M059J (cell line): ENCODE measurements at regions not wholly inside any gene's neighbourhood (a gene's known extent, or its start where the extent isn't known, plus 50 kb on each side); places are given as distances from the start of the nearest gene placed in this dataset.
A peak's percentile ranks its signal among the peaks of the same experiment; 100 is the strongest.
"Not testable (repeated sequence)": the region's sequence is repeated elsewhere in the genome, so short reads cannot be mapped to it uniquely, and the experiment has no call there.

Experiments
- DNase-seq: peaks from one replicate; pipeline ENCODE4 v3.0.0-alpha.2; 2012; ENCODE audit warnings: low read depth

DNA sequence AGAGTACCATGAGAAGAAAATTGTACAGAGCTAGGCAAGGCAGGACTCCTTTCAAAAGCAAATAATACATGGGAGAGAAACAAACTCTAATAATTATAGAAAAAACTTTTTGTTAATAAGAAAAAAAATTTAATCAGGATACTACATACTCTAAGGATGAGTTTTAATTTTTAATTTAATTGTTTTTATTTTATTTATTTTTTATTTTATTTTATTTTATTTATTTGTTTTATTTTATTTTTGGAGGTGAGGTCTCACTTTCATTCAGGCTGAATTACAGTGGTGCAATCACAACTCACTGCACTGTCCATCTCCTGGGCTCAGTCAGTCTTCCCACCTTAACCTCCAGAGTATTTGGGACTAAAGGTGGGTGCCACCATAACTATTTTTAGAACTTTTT, 1347.2 kb downstream of the NLGN4Y start:
- DNase-seq: no peak

DNA sequence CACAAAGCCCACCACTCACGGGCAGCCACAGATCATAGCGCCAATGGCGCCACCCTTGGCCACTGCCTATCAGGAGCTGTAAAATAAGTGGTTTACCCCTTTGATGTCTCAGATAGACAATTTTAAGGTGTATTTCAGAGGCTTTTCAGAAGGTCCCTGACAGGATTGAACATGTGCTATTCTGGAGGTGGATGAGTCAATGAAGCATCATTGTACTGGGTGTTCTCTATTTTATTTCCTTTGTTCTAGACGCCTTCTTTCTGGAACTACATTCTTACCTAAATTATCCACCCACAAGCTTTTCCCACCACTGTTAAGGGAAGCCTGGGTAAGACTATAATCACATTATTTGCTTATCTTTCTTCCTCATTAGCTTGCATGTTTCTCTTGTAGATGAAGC, 1351.6 kb downstream of the NLGN4Y start:
- not testable (repeated sequence) for DNase-seq

DNA sequence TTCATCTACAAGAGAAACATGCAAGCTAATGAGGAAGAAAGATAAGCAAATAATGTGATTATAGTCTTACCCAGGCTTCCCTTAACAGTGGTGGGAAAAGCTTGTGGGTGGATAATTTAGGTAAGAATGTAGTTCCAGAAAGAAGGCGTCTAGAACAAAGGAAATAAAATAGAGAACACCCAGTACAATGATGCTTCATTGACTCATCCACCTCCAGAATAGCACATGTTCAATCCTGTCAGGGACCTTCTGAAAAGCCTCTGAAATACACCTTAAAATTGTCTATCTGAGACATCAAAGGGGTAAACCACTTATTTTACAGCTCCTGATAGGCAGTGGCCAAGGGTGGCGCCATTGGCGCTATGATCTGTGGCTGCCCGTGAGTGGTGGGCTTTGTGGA, 1379.2 kb downstream of the NLGN4Y start:
- DNase-seq: not testable (repeated sequence)

DNA sequence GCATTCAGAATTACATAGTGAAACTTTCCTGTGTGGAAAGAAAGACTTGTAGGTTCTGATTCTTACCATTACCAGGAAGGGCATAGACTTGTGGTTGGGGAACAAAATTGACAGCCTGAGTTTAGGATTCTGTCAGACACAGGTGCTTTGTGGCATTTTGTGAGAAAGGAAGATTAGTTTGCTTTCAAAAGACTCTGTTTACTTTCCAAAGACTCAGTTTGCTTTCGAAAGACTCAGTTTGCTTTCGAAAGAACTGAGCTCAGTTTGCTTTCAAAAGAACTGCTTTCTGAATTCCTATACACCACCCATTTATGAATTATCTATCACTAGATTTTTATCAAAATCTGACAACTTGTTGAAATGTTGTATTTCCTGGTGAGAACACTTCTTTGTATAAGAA, 1381.2 kb downstream of the NLGN4Y start:
- no peak for DNase-seq

DNA sequence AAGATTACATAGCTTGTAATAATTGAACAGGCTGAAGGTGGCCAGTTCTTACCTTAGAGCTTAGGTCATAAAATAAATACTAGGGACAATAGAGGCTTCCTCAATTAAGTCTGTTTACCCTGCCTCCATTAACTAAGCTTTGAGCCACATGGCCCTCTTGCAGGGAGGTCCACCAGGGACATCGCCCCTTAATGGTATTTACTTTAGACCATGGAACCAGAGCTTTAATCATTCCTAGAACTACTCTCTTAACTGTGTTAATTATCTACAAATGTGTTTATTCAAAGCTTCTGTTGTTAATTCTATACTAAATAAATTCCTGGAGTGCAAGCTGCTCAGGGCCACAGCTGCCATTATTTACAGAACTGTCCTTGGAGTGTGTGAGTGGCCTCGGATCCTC, 1402.2 kb downstream of the NLGN4Y start:
- DNase-seq: no peak

DNA sequence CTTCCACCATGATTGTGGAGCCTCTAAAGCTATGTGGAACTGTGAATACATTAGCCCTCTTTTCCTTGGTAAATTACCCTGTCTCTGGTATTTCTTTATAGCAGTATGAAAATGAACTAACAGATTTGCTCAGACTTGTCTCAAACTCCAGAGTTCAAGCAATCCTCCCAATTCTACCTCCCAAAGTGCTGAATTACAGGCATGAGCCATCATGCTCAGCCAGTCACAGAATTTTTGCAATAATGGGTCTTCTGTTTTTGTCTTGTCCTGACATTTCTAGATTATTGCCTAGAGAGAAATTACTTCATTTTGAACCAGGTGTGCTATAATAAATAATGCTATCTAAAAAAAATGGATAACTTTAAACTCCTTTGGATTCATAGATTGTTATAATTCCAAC, 1414.5 kb downstream of the NLGN4Y start:
- no peak for DNase-seq

DNA sequence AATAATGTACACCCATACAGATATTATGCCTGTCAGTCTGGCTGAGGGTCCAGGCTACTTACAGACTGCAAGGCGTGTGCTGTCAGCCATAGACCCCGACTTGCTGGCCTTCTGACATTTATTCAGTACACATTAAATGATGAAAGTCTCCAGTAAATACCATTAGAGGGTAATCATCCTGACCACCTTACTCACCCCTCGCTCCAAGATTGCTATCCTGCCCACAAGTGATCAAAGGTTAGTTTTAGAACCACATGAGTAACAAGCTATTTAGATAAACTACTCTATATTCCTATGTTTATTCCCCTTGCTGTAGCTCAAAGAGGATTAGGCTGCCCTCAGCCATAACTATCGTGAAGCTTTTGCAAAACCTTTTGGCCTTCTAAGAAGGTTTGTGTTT, 1426.7 kb downstream of the NLGN4Y start:
- peak; percentile 6 for DNase-seq

DNA sequence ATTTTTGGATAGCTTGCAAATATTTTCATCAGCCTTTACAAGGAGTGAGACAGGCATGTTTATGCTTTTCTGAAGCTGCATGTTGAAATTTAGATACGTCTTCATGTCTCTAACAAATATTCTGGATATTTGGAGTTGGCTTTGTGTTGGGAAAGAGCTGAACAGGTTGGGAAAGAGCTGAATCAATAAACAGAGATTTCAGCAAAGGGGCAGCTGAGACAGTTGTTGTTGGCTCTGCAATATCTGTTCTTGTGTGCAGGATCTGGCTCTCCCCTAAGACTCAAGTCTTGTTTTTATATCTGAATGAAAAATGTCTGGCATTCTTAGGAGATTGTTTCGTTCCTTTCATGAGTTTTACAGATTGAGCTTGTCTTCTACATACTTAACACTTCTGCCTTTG, 1444.5 kb downstream of the NLGN4Y start:
- no peak for DNase-seq

DNA sequence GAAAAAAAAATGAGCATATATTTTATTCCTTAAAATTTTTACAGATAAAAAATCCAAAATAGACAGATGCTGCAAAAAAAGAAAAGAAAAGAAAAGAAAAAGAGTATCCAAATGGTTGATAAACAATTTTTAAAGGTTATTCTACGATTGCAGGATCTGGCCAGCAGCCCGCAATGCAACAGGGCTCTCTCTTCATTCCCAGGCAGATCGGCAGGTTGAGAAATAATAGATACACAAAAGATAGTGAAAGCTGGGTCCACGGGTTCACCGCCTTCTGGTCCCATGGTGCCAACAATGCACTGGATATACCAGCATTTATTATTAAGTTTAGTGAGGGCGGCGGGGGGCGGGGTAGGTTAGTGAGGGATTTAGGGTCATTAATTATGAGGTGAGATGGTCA, 1448.9 kb downstream of the NLGN4Y start:
- DNase-seq: no peak

DNA sequence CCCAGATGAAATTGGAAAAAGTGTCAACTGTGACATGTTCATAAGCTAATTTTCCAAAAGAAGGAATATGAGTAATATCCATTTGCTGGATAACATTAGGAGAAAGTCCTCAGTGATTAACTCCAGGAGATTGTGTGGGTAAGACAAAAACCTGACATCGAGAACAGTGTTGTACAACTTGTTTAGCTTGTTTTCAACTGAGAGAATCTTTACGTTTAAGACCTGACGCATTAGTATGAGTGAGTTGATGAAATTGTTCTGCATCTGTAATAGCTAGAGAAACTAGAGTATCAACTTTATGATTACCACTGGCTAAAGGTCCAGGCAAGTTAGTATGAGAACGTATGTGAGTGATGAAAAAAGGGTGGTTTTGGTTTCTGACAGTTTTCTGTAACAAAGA, 1452.4 kb downstream of the NLGN4Y start:
- DNase-seq: no peak

DNA sequence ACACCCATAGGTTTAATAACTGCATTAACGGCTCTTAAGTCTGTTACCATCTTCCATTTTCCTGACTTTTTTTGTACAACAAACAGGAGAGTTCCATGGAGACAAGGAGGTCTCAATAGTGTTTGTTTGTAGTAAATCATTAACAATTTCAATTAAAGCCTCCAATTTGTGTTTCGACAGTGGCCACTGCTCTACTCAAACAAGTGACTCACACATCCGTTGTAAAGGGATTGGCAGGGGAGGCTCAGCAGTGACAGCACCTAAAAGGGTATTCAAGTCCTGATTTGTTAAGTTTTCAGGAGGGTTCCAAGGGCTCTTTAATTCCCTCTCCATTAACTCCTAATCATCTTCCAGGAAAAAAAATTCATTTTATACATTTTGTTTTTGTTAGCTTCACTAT, 1454.2 kb downstream of the NLGN4Y start:
- DNase-seq: no peak

DNA sequence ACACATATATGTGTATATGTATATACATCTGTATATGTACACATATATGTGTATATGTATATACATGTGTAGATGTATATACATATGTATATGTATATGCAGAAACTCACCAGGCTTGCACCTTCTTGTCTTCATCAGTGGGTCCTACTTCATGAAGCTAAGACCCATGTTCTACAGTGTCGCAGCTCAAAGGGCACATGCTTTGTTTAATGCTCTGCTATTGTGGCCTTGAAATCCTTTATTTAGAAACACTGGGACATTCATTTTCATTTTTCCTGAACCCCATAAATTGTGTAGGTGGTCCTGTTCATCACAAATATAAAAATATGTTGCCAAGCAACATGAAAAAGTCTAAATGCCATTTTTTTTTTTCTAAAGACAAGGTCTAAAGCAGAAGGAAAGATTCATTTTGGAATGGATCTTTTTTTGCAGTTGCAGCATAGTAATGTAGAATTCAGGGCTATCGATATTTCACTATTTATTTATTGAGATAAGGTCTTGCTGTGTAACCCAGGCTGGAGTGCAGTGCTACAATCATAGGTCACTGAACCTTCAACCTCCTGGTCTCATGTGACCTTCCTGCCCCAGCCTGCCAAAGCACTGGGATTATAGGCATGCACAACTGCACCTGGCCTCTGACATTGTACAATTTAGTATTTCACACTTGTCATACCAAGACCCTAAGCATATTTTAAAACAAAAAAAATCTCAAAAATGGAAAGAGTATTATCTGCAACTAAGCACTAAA, 1460.5 kb downstream of the NLGN4Y start:
- DNase-seq: no peak

DNA sequence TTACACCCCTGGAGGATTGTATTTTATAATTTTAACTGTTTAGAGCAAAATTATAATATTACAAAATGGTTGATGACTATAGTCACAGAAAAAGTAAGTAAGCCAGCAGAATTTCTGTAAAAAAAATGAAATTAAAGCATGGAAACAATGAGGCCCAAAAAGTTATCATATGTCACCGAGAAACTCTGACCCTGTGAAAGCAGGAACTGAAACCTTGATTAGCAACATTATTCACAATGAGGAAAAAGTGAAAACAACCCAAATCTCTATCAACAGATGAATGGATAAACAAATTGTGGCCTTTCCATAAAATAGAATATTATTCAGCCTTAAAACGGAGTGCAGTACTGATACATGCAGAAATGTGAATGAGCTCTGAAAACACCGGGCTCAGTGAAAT, 1471.7 kb downstream of the NLGN4Y start:
- DNase-seq: no peak

DNA sequence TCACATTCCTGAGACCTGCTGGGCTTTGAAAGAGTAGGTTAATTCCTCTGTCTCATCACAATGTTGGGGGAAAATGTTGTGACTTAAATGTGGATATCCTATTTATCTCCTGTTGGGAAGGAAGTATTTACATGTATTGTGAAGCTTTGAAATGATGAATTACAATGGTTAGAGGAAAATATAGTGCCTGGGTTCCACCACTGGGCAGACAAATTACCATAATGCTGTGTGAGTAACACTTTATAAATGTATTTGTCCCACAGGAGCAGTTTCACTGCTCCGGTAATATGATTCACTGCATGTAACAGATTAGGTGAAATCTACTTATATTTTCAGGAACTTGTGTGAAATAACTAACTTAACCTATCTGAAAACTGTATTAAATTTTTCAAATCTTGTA, 1476.4 kb downstream of the NLGN4Y start:
- peak; percentile 0 for DNase-seq

DNA sequence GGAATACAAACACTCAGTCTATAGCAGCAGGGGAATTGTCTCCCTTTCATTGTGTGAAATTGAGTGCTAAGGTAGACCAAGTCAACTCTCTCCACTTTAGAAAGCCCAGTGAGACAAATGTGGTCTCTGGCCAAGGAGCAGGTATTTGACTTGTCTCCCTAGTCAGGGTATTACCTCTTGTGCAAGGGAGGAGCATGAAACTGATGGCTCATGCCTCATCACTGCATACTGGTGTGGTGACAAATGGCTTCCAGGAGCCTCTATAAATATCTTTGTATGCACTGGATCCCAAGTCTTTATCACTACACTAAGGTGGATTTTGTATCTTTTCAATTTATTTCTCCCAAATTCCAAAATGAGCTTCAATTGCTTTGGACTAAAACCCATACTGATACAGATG, 1477.6 kb downstream of the NLGN4Y start:
- no peak for DNase-seq

DNA sequence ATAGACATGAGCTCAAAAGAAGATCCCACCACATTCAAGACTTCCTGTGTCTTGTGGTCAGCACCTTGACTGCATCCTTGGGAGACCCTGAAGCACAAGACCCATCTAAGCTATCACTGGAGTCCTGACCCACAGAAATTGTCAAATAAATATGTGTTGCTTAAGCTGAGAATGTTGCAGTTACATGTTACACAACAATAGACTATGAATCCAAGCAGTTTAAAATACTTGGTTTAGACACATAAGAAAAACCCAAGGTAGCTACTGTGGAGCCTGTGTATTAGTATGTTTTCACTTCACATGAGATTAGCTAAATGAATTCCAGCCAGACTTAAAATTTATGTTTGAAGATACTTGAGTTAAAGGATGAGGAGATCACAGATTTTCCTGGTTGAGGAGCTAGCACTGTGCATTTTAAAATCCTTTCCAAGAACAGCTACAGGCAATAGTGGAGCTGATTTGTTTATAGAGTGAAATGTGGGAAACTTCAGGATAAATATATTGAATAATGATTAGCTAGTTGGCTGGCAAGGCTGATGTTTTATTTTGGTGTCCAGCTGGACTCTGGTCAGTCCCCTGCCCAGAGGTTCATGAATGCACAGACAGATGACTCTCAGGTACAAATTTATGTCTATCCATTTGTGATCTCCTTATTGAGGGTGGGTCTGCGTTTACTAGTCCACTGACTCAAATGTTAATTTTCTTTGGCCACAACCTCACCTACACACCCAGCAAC, 1527.7 kb downstream of the NLGN4Y start:
- no peak for DNase-seq

DNA sequence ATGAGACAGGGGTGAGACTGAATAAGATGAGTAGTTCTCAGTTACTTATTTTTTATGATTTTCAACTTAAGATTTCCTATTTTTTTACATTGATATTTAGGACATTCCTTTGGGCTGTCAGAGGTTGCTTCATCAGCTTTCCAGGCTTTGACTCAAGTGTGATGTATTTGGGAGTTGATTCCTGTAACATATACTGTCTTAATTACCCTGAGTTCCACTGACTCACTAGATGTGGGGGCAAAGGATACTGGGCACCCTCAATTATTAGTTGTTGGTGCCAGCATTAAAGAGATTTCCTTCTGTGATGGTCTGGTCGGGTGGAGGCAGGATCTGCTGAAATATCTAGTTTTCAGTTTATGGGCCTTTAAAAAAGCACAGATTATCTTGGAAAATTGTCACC, 1535.8 kb downstream of the NLGN4Y start:
- DNase-seq: no peak

DNA sequence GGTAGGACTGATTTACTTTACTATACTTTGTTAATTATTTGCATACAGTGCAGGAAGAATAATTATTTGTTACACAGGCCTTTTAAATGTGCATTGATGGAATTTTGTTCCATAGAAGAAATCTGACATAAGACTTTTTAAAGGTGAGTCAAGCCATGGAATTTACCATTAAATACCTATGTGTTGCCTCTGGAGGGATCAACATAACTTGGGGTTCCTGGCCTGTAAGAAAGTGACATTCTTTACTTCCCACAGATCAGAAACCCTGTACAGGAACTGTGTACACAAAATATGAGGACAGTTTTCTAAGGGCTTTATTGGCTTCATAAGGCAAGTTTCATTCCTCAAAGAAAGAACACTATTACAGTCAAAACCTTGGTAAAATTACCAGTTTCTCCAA, 1536.4 kb downstream of the NLGN4Y start:
- DNase-seq: no peak

DNA sequence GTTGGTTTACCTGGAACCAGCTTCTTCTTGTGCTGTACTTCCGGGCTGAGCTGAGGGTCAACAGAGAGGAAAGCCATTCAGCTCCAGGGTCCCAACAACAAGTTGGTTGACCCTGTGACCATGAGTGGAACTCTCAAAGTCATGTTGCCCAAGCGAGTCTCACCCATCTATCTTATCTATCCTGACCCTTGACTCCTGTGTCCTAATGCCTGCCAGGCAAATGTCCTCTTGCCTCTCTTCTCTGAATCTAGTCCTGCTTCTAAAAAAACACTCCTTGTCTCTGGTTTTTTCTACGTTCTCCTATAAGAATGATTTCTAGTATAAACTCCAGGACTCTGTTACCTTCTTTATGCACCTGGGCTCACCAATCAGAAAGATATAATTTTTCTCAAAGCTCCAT, 1547.6 kb downstream of the NLGN4Y start:
- DNase-seq: no peak

DNA sequence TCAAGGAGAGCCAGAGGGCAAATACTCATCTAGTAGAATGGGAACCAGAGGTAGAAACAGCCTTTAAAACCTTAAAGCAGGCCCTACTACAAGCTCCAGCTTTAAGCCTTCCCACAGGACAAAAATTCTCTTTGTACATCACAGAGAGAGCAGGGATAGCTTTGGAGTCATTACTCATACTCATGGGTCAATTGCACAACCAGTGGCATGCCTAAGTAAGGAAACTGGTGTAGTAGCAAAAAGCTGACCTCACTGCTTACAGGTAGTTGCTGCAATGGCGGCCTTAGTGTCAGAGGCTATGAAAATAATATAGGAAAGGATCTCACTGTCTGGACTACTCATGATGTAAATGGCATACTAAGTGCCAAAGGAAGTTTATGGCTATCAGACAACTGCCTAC, 1551.4 kb downstream of the NLGN4Y start:
- no peak for DNase-seq

DNA sequence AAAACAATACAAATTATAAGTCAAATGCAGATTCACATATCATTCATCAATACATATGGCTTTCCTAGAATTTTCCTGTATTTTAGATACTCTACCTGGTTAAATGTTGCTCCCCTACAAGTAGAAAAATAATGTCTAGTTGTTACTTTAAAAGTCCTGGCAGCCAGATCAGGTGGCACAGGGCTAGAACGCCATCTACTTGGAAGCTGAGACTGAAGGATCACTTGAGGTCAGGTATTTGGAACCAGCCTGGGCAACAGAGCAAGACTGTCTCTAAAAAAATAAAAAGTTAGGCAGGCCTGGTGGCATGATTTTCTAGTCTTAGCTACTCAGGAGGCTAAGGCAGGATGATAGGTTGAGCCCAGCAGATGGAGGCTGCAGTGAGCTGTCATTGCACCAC, 1573.0 kb downstream of the NLGN4Y start:
- no peak for DNase-seq

DNA sequence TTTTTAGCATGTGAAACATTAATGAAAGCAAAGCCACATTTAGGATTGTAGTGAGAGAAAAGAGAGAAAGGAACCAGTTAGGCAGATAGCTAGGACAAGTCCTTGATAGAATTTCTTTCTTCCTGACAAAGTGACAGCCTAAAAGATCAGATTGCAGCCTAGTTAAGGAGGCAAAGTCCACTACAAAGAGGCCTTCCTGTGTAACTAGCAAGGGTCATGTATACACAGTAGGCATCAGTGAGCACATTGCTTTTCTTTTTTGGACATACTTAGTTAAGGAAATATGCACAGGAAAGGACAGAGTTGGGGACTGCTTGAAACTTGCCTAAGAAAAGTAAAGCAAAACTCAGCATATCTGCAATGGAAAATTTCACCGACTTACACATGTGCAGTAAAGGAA, 1577.5 kb downstream of the NLGN4Y start:
- DNase-seq: no peak

DNA sequence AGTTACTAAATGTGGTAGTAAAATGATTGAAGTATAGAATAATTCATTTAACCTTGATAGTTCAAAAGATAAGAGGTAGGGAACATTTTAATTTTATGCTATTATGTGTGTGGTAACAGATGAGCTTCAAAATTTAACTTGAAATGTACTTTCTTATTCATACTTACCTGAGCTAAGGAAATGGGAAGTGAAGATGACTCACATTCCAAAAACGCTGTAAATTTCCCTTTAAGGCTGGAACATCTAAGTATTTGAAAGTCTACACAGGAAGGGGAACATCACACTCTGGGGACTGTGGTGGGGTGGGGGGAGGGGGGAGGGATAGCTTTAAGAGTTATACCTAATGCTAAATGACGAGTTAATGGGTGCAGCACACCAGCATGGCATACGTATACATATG, 1582.3 kb downstream of the NLGN4Y start:
- no peak for DNase-seq

DNA sequence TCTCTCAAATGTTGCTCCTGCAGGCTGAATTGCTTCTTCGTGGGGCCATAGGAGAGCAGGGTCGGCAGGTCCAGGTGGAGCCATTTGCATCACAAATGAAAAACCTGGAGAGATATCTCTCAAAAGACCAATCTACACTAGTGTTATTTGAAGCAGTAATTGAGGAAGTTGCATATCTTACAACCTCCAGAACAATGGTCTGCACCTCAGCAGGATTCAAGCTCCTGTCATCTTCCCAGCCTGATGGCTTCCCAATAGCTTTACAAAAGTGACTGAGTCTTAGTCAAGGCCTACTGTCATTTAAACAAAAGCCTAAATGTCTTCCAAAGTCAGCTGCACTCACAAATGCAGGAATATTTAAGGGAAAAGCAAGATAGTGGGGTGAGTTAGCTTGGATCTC, 1584.5 kb downstream of the NLGN4Y start:
- DNase-seq: no peak
